ENCODE measurements at regions not wholly inside any gene's neighbourhood (a gene's known extent, or its start where the extent isn't known, plus 50 kb on each side); places are given as distances from the start of the nearest gene placed in this dataset.

DNA sequence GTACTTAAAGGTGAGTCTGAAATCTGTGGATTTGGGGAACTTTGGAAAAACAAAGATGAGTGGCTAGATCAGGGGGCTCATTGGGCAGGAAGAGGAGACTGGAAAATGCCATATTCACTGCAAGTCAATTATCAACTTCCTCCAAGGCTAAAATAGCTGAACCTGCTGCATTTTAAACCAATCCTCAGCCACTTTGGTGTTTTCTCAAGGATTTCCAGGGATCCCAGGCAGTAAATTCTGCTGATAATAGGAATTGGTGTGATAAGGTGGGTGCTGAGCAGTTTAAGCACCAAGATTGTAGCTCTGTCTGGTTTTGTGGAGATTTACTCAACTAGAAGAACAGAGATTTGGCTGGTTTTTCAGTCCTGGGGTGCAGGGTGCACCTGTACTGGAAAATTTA is 153.9 kb upstream of the CAMK1G start:
- Histone ChIP-seq H3K9me3 (ENCODE audit: control insufficient read depth, insufficient read depth, low read depth, low read length) (no peaks in the 10 kb centered on the region), H3K27ac (ENCODE audit: extremely low read depth, low read depth, low read length) (no peak overlapping the region), H3K4me3 (ENCODE audit: low read depth, low read length) (no peak overlapping the region), H3K4me1 (ENCODE audit: control insufficient read depth, insufficient read depth, low read length) (no peaks in the 10 kb centered on the region), H3K36me3 (ENCODE audit: control insufficient read depth in 2 of 2, insufficient read depth in 1 of 2, low read length in 2 of 2) (no peaks in the 10 kb centered on the region)
- ChIA-PET POLR2A (interaction anchor here (0.6 kb wide), 1 partner anchor 1006 kb away, joined by 5 read pairs; no protein-coding TSS in a partner anchor), CTCF (interaction anchor here (1.1 kb wide), 1 partner anchor 227 kb away, joined by 7 read pairs; no protein-coding TSS in a partner anchor)
- TF ChIP-seq ZNF837 (tag by site-specific recombination; IDR thresholded peaks at IDR 0.05) (no peak), ZNF211 (tag by site-specific recombination; IDR thresholded peaks at IDR 0.05; ENCODE audit: low read depth) (no peak), ZNF157 (tag by site-specific recombination; IDR thresholded peaks at IDR 0.05) (no peak), ZNF610 (tag by site-specific recombination; IDR thresholded peaks at IDR 0.05; ENCODE audit: borderline replicate concordance) (no peak), ZBTB48 (tag by site-specific recombination; IDR thresholded peaks at IDR 0.05) (no peak)

DNA sequence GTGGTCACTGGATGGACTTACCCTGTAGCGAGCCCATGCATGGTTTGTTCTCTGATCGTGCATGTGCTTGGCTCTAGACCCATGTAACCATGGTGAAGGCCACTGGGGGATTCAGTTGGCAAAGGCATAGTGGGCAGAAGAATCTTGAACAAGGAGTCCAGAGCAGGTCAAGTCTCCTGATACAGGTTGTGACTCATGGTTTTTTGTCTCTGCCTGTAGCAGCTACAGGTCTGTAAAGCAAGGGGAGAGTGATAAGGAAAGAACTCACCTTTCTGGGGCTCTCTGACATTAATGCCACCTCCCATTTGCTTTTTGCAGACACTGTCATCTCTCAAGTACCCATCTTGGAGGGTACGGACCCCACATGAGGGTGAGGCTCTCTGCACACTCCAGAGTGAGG is 153.4 kb upstream of the CAMK1G start:
- no peaks in the 10 kb centered on the region for H3K4me1 ChIP-seq (ENCODE audit: control insufficient read depth, insufficient read depth, low read length)
- no peak overlapping the region for H3K4me3 ChIP-seq (ENCODE audit: low read depth, low read length)
- CTCF ChIA-PET = interaction anchor here (1.1 kb wide), 1 partner anchor 227 kb away, joined by 7 read pairs; no protein-coding TSS in a partner anchor

More for the DNA sequence above, 153.4 kb upstream of the CAMK1G start:
- POLR2A ChIA-PET = interaction anchor here (0.6 kb wide), 1 partner anchor 1007 kb away, joined by 5 read pairs; no protein-coding TSS in a partner anchor
- Histone ChIP-seq H3K36me3 (ENCODE audit: control insufficient read depth in 2 of 2, insufficient read depth in 1 of 2, low read length in 2 of 2) (no peaks in the 10 kb centered on the region), H3K9me3 (ENCODE audit: control insufficient read depth, insufficient read depth, low read depth, low read length) (no peaks in the 10 kb centered on the region), H3K27ac (ENCODE audit: extremely low read depth, low read depth, low read length) (no peak overlapping the region)
- no peak for TF ChIP-seq ZEB2 (tag by site-specific recombination; IDR thresholded peaks at IDR 0.05)
- no peak for TF ChIP-seq ZBTB48 (tag by site-specific recombination; IDR thresholded peaks at IDR 0.05)
- TF ChIP-seq, protein P1, sequence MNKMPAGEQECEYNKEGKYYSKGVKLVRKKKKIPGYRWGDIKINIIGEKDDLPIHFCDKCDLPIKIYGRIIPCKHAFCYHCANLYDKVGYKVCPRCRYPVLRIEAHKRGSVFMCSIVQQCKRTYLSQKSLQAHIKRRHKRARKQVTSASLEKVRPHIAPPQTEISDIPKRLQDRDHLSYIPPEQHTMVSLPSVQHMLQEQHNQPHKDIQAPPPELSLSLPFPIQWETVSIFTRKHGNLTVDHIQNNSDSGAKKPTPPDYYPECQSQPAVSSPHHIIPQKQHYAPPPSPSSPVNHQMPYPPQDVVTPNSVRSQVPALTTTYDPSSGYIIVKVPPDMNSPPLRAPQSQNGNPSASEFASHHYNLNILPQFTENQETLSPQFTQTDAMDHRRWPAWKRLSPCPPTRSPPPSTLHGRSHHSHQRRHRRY (tag by site-specific recombination; IDR thresholded peaks at IDR 0.05) = no peak
- TF ChIP-seq ZNF785 (tag by site-specific recombination; IDR thresholded peaks at IDR 0.05) = no peak
- TF ChIP-seq, protein P2, sequence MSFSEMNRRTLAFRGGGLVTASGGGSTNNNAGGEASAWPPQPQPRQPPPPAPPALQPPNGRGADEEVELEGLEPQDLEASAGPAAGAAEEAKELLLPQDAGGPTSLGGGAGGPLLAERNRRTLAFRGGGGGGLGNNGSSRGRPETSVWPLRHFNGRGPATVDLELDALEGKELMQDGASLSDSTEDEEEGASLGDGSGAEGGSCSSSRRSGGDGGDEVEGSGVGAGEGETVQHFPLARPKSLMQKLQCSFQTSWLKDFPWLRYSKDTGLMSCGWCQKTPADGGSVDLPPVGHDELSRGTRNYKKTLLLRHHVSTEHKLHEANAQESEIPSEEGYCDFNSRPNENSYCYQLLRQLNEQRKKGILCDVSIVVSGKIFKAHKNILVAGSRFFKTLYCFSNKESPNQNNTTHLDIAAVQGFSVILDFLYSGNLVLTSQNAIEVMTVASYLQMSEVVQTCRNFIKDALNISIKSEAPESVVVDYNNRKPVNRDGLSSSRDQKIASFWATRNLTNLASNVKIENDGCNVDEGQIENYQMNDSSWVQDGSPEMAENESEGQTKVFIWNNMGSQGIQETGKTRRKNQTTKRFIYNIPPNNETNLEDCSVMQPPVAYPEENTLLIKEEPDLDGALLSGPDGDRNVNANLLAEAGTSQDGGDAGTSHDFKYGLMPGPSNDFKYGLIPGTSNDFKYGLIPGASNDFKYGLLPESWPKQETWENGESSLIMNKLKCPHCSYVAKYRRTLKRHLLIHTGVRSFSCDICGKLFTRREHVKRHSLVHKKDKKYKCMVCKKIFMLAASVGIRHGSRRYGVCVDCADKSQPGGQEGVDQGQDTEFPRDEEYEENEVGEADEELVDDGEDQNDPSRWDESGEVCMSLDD (tag by site-specific recombination; IDR thresholded peaks at IDR 0.05) = no peak
- TF ChIP-seq ZNF146 (tag by site-specific recombination; IDR thresholded peaks at IDR 0.05) = no peak
- TF ChIP-seq GLIS2 (tag by site-specific recombination; IDR thresholded peaks at IDR 0.05) = no peak
- TF ChIP-seq, protein P3, sequence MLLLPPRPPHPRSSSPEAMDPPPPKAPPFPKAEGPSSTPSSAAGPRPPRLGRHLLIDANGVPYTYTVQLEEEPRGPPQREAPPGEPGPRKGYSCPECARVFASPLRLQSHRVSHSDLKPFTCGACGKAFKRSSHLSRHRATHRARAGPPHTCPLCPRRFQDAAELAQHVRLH (tag by site-specific recombination; IDR thresholded peaks at IDR 0.05) = no peak
- TF ChIP-seq ZNF426 (tag by site-specific recombination; IDR thresholded peaks at IDR 0.05) = no peak
- no peak for TF ChIP-seq SALL2 (tag by site-specific recombination; IDR thresholded peaks at IDR 0.05; ENCODE audit: borderline replicate concordance)
- TF ChIP-seq ZNF324 (tag by site-specific recombination; IDR thresholded peaks at IDR 0.05) = no peak
- TF ChIP-seq, protein P4, sequence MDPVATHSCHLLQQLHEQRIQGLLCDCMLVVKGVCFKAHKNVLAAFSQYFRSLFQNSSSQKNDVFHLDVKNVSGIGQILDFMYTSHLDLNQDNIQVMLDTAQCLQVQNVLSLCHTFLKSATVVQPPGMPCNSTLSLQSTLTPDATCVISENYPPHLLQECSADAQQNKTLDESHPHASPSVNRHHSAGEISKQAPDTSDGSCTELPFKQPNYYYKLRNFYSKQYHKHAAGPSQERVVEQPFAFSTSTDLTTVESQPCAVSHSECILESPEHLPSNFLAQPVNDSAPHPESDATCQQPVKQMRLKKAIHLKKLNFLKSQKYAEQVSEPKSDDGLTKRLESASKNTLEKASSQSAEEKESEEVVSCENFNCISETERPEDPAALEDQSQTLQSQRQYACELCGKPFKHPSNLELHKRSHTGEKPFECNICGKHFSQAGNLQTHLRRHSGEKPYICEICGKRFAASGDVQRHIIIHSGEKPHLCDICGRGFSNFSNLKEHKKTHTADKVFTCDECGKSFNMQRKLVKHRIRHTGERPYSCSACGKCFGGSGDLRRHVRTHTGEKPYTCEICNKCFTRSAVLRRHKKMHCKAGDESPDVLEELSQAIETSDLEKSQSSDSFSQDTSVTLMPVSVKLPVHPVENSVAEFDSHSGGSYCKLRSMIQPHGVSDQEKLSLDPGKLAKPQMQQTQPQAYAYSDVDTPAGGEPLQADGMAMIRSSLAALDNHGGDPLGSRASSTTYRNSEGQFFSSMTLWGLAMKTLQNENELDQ (tag by site-specific recombination; IDR thresholded peaks at IDR 0.05; ENCODE audit: low read depth) = no peak
- no peak for TF ChIP-seq ZNF175 (tag by site-specific recombination; IDR thresholded peaks at IDR 0.05)
- no peak for TF ChIP-seq ZNF596 (tag by site-specific recombination; IDR thresholded peaks at IDR 0.05)
- TF ChIP-seq IKZF3 (tag by site-specific recombination; IDR thresholded peaks at IDR 0.05) = no peak
- TF ChIP-seq, protein P5, sequence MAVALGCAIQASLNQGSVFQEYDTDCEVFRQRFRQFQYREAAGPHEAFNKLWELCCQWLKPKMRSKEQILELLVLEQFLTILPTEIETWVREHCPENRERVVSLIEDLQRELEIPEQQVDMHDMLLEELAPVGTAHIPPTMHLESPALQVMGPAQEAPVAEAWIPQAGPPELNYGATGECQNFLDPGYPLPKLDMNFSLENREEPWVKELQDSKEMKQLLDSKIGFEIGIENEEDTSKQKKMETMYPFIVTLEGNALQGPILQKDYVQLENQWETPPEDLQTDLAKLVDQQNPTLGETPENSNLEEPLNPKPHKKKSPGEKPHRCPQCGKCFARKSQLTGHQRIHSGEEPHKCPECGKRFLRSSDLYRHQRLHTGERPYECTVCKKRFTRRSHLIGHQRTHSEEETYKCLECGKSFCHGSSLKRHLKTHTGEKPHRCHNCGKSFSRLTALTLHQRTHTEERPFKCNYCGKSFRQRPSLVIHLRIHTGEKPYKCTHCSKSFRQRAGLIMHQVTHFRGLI (tag by site-specific recombination; IDR thresholded peaks at IDR 0.05) = no peak
- no peak for TF ChIP-seq ZNF658 (tag by site-specific recombination; IDR thresholded peaks at IDR 0.05)
- no peak for TF ChIP-seq ZNF791 (tag by site-specific recombination; IDR thresholded peaks at IDR 0.05)
